Activated T-cell treated with anti-CD3 and anti-CD28 coated beads, Interleukin-2, amount 50 U/mL, for 72 hours (primary cell): ENCODE measurements at regions not wholly inside any gene's neighbourhood (a gene's known extent, or its start where the extent isn't known, plus 50 kb on each side); places are given as distances from the start of the nearest gene placed in this dataset.

Experiments
- ATAC-seq, 2 donors: fragments of 150-1000 bp; cut with Tn5 transposase; replicated peaks in 1 of 2; 2 replicates each; pipeline ENCODE4 v1.10.0; 2021; ENCODE audit warnings: moderate library complexity in 2 of 2, mild to moderate bottlenecking in 1 of 2
- DNase-seq, 2 donors: peaks; one replicate each; pipeline ENCODE4 v3.0.0; 2021 to 2022; ENCODE audit warnings: mixed read lengths in 1 of 2
- H3K27ac Mint-ChIP-seq: one replicate; pipeline ENCODE4 v1.8.0; 2022; ENCODE audit warnings: mild to moderate bottlenecking, moderate library complexity, mixed read lengths
- H3K27me3 Mint-ChIP-seq: one replicate; pipeline ENCODE4 v1.8.0; 2022; ENCODE audit warnings: low read depth, mixed read lengths
- H3K36me3 Mint-ChIP-seq, 2 donors: one replicate each; pipeline ENCODE4 v1.8.0; 2022; ENCODE audit warnings: mixed read lengths in 2 of 2, mild to moderate bottlenecking in 1 of 2; ENCODE audit not compliant: insufficient read depth in 2 of 2
- H3K4me1 Mint-ChIP-seq: one replicate; pipeline ENCODE4 v1.8.0; 2022; ENCODE audit warnings: low read depth, mixed read lengths
- H3K4me3 Mint-ChIP-seq, 2 donors: one replicate each; pipeline ENCODE4 v1.8.0; 2022; ENCODE audit warnings: mild to moderate bottlenecking in 2 of 2, mixed read lengths in 2 of 2, moderate library complexity in 2 of 2
- H3K9me3 Mint-ChIP-seq, 2 donors: one replicate each; pipeline ENCODE4 v1.8.0; 2022; ENCODE audit warnings: mixed read lengths in 2 of 2

DNA sequence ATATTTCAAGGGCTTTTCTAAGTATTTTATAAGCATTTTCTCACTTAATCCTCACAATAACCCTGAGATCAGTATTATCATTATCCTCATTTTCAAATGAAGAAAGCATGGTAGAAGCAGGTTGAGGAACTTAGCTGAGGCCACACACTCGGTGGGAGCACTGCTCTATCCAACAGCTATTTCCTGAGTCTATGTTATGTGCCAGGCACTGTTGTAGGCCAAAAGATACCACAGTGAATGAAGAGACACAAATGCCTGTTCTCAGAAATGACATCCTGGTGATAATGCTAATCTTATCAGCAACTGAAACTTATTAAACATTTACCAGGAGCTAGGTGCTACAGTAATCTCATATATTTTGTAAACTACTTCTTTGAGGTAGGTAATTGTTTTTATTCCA, 553.9 kb upstream of the ARGLU1 start:
- H3K9me3 Mint-ChIP-seq, result peaks cover 0 to 3% of the 10 kb centered on the region in 2 donors
- no peaks in the 10 kb centered on the region for H3K36me3 Mint-ChIP-seq
- H3K27me3 Mint-ChIP-seq, result peaks cover 10% of the 10 kb centered on the region
- DNase-seq, result no peak
- no peak overlapping the region for H3K27ac Mint-ChIP-seq
- no peaks in the 10 kb centered on the region for H3K4me1 Mint-ChIP-seq
- no peak overlapping the region for H3K4me3 Mint-ChIP-seq
- ATAC-seq, result no peak

DNA sequence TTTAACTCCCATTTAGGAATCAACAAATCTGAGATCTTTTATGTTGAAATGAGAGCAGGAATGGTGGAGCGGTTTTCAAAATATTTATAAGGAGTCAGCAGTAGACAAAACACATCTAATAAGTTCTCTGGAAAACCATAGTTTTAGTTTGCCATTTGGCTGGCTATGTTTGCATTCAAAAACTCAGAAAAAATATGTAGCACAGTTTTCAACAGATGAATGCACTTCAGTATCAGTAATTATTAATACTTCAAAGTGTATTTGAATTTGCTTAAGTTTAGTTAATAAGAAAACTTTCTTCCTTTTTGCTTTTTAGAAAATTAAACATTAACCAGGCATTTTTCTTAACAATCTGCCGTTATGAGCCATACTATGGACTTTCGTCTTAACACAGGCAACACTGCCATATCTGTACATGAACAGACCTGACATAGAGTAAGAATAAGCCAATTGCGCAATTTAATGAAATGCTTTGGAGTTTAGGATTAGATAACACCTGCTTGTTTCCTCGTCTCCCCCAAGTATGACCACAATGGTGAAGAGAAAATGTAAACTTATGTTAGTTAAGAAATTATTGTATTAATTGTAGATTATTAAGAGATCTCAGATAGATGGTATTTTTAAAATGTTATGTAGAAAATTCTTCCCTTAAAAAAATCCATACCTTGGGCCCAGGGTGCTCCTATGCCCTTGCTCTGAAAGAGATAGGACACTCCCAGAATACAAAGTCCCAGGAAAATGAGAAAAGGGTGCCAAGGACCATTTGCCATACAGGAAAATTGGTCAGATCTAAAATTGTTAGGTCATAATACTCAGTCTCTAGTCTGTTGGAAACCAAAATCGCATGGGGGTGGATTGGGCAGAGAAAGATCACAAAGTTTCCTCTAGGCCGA, 552.3 kb upstream of the ARGLU1 start:
- peaks cover 0 to 2% of the 10 kb centered on the region in 2 donors for H3K9me3 Mint-ChIP-seq
- H3K27ac Mint-ChIP-seq, result no peak overlapping the region

DNA sequence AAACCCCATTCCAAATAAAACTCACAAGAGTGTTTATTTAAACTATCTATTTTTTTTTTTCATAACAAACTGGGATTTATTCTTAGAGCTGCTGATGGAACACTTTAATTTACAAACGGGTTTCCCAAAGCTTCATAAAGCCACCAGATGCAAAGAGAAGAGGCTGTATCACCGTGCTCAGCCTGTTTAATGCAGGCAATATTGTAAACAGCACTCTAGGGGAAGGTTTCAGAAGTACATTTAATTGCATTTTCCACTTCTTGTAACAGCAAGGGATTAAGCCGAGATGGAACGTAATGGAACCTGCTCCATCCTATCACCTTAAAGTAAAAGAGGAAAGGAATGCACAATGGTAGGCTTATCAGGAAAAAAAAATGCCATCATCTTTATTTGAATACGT, 550.6 kb upstream of the ARGLU1 start:
- no peak for DNase-seq
- Mint-ChIP-seq H3K4me1 (no peaks in the 10 kb centered on the region), H3K27me3 (peaks cover 8% of the 10 kb centered on the region), H3K9me3 (peaks cover 0 to 2% of the 10 kb centered on the region in 2 donors), H3K4me3 (no peak overlapping the region), H3K27ac (no peak overlapping the region), H3K36me3 (no peaks in the 10 kb centered on the region)
- no peak for ATAC-seq

More for the DNA sequence above, 552.3 kb upstream of the ARGLU1 start:
- H3K36me3 Mint-ChIP-seq, result no peaks in the 10 kb centered on the region
- H3K4me3 Mint-ChIP-seq, result no peak overlapping the region
- peaks cover 8% of the 10 kb centered on the region for H3K27me3 Mint-ChIP-seq
- no peak for ATAC-seq
- H3K4me1 Mint-ChIP-seq, result no peaks in the 10 kb centered on the region
- no peak for DNase-seq

DNA sequence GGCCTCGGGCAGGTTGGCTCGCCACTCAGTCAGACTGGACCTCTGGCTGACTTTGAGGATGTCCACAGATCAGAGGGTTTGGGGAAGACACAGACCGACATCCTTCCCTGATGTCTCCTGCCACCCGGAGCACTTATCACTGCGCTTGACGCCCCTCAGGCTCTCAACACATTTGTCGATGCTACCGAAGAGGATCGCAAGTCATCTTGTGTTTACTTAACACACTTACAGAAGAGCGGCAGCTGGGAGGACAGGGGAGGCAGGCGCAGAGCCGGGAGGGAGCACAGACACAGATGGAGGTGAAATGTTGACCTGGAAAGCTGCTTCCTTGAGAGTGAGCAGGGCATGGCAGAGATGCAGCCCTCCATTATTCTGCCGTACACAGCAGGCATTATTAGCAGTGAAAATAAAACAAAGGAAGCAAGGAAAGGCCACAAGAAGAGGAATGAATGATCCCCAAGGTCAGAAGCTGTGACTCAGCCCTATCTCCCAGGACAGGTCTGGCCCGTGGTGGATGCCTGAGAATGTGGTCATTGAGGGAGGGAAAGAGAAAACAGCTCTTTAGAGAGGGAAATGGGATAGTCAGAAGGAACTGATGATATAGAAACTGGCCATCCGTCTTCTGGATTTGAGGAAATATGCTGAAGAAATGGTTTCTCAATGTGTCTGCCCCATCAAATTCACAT, 549.5 kb upstream of the ARGLU1 start:
- peaks cover 8% of the 10 kb centered on the region for H3K27me3 Mint-ChIP-seq
- ATAC-seq (no peak), DNase-seq (no peak)
- H3K9me3 Mint-ChIP-seq, result peaks cover 0 to 4% of the 10 kb centered on the region in 2 donors
- H3K36me3 Mint-ChIP-seq, result no peaks in the 10 kb centered on the region
- H3K4me1 Mint-ChIP-seq, result no peaks in the 10 kb centered on the region
- no peak overlapping the region for H3K4me3 Mint-ChIP-seq
- no peak overlapping the region for H3K27ac Mint-ChIP-seq

DNA sequence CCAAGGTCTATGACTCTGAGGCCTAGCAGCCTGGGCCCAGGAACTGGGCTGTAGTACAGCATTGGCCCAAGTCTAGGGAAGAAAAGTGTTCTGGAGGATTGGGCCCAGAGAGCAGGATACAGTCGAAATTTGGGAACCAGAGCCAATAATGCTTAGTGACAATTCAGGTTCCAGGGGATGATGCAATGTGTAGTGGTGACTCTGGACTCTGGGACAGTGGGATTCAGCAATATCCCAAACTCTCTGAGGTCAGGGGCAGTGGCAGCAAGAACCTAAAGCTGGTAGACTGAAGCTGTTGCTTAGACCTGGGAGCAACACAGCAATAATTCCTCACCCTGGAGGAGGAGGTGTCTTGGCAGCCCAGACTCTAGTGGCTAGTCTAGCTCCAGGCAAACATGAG, 545.5 kb upstream of the ARGLU1 start:
- Mint-ChIP-seq H3K9me3 (peaks cover 5 to 6% of the 10 kb centered on the region in 2 donors), H3K4me1 (no peaks in the 10 kb centered on the region), H3K4me3 (no peak overlapping the region), H3K36me3 (no peaks in the 10 kb centered on the region), H3K27me3 (peaks cover 8% of the 10 kb centered on the region), H3K27ac (no peak overlapping the region)
- ATAC-seq, result no peak
- no peak for DNase-seq

DNA sequence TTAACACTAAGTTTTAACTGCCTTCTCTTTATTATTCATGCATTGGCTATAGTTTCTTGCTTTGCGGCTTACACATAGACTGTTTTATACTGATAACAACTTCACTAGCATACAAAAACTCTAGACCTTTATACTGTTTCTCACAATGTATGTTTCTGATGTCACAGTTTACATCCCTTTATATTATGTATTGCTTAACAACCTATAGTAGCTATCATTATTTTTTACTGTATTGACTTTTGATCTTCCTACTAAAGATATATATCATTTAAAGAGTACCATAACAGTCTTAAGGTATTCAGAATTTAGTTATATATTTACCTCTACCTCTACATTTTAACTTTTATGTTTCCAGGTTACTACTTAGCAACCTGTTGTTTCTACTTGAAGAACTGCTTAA, 543.3 kb upstream of the ARGLU1 start:
- no peaks in the 10 kb centered on the region for H3K27me3 Mint-ChIP-seq
- H3K36me3 Mint-ChIP-seq, result no peaks in the 10 kb centered on the region
- ATAC-seq (no peak), DNase-seq (no peak)
- peaks cover 4 to 5% of the 10 kb centered on the region in 2 donors for H3K9me3 Mint-ChIP-seq
- H3K27ac Mint-ChIP-seq, result no peak overlapping the region
- no peaks in the 10 kb centered on the region for H3K4me1 Mint-ChIP-seq
- H3K4me3 Mint-ChIP-seq, result no peak overlapping the region

DNA sequence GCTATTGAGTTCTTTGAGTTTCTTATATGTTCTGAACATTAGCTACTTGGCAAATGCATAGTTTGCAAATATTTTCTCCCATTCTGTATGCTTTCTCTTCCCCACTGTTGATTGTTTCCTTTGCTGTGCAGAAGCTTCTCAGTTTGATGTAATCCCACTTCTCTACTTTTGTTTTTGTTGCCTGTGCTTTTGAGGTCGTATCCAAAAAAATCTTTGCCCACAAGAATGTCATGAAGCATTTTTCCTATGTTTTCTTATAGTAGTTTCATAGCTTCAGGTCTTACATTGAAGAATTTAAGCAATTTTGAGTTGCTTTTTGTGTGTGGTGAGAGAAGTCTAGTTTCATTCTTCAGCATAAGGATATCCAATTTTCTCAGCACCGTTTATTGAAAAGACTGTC, 536.7 kb upstream of the ARGLU1 start:
- DNase-seq, result no peak
- Mint-ChIP-seq H3K4me1 (no peaks in the 10 kb centered on the region), H3K27ac (no peak overlapping the region), H3K36me3 (no peaks in the 10 kb centered on the region), H3K27me3 (no peaks in the 10 kb centered on the region), H3K9me3 (peaks cover 2 to 3% of the 10 kb centered on the region in 2 donors), H3K4me3 (no peak overlapping the region)
- no peak for ATAC-seq

DNA sequence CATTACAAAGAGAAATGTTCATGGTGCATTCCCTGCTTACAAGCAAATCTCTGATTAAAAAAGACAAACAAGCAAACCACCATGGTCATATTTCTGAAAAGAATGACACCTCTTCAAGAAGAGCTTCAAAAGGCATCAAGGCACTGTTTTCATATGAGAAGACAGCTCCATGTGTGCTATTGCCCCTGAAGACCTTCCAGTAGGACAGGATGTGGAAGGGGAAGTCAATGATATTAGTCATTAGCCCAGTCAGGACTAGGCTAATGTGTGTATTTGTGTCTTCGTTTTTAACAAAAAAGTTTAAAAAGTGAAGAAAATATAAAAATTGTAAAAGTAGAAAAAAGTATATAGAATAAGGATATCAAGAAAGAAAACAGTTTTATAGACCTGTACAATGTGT, 534.7 kb upstream of the ARGLU1 start:
- peaks cover 0 to 1% of the 10 kb centered on the region in 2 donors for H3K9me3 Mint-ChIP-seq
- H3K27me3 Mint-ChIP-seq, result no peaks in the 10 kb centered on the region
- ATAC-seq (no peak), DNase-seq (no peak)
- H3K4me3 Mint-ChIP-seq, result no peak overlapping the region
- H3K27ac Mint-ChIP-seq, result no peak overlapping the region
- no peaks in the 10 kb centered on the region for H3K36me3 Mint-ChIP-seq
- no peaks in the 10 kb centered on the region for H3K4me1 Mint-ChIP-seq

DNA sequence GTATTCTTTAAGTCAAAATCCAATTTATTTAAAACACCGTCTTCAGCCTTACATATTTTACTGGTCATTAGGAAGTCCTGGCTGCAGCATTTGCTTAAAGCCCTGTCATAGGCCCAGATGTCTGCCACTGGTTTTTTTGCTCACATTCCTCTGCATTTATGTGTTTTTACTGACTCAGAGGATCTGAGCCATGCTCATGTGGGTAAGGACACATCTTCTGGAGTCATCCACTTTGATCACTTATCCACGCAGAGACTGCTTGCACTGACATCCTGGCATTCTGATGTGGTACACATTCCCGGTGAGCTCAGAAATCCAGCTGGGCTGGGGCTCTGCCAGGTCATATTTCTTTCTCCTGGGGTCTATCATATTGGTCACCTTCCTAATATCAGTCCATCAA, 531.7 kb upstream of the ARGLU1 start:
- ATAC-seq (no peak), DNase-seq (no peak)
- Mint-ChIP-seq H3K27me3 (no peaks in the 10 kb centered on the region), H3K27ac (no peak overlapping the region), H3K4me3 (no peak overlapping the region), H3K4me1 (no peaks in the 10 kb centered on the region), H3K36me3 (no peaks in the 10 kb centered on the region), H3K9me3 (peaks cover 0 to 1% of the 10 kb centered on the region in 2 donors)

DNA sequence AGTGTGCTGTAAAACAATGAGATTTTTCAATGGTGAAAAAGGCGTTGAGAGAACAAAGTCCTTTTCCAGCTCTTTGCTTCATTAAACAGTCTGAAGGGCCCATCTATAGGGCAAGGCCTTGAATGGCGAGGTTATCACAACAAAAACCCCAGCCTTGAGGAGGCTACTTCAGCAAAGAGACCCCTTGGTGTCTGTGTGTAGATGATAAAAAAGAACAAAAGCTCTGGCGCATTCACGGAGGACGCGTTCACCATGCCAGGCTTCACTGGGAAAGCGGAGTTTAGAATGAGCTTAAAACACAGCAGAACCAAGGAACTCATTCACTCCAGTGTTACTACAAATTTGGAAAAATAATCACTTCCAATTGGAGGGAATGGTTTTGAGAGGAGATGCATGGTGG, 530.0 kb upstream of the ARGLU1 start:
- Mint-ChIP-seq H3K27ac (no peak overlapping the region), H3K4me1 (no peaks in the 10 kb centered on the region), H3K27me3 (no peaks in the 10 kb centered on the region), H3K9me3 (peaks cover 0 to 1% of the 10 kb centered on the region in 2 donors), H3K4me3 (no peak overlapping the region), H3K36me3 (no peaks in the 10 kb centered on the region)
- ATAC-seq (no peak), DNase-seq (no peak)

DNA sequence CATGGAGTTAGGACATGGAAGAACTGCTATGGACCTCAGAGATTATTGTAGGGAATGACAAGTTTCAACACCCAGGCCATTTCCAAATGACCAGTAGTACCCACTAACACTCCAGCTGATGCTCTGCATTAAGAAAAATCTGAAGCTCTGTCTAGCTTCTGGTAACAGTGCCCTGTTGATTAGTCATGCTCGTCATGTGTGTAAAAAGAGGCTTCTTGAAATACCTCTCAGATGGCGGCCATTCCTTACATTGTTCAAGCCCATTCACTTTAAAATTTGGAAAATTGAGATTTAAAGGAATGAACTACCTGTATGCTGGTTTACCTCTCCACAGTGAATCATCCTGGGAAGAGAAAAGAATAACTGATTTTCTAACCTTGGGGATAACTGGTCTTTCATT, 527.9 kb upstream of the ARGLU1 start:
- Mint-ChIP-seq H3K4me3 (no peak overlapping the region), H3K36me3 (no peaks in the 10 kb centered on the region), H3K27me3 (no peaks in the 10 kb centered on the region), H3K9me3 (no peaks in the 10 kb centered on the region), H3K27ac (no peak overlapping the region), H3K4me1 (no peaks in the 10 kb centered on the region)
- ATAC-seq (no peak), DNase-seq (no peak)

DNA sequence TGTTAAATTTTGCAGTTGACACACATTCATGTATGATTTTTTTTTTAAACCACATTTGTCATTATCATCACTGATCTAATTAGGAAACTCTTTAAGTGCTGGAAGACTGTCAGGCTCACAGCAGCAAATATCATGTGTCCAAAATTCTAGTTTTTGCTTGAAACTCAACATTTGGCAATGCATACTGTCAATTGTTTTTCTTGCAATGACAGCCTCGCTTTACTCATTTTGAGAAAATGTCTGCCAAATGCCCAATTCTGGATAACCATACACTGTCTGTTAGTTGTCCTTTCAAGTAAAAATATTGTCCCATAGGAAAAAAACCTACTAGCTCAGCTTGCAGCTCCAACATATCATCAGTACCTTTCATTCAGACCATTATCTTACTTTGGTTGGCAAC, 523.9 kb upstream of the ARGLU1 start:
- Mint-ChIP-seq H3K4me1 (no peaks in the 10 kb centered on the region), H3K4me3 (no peak overlapping the region), H3K9me3 (no peaks in the 10 kb centered on the region), H3K27me3 (no peaks in the 10 kb centered on the region), H3K36me3 (peaks cover 0 to 2% of the 10 kb centered on the region in 2 donors), H3K27ac (no peak overlapping the region)
- ATAC-seq (no peak), DNase-seq (no peak)

DNA sequence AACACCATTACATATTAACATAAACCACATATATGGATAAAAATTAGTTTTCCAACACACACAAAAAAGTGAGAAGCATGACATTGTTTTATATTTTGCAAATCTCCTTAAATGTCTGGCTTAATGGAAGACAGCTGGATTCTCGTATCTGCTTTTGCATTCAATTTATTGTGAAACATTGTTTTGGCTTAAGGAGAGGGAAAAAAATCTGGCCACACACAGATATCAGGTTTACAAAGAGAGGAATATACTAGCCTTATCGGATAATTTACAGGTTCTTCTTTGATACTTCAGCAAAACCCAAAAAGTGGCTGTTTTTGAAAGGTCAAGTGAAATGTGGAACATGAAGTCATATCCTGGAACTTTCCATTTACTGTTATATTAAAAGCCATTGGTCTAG, 523.5 kb upstream of the ARGLU1 start:
- Mint-ChIP-seq H3K27me3 (no peaks in the 10 kb centered on the region), H3K4me1 (no peaks in the 10 kb centered on the region), H3K4me3 (no peak overlapping the region), H3K9me3 (no peaks in the 10 kb centered on the region), H3K36me3 (peaks cover 0 to 2% of the 10 kb centered on the region in 2 donors), H3K27ac (no peak overlapping the region)
- ATAC-seq (no peak), DNase-seq (no peak)
